ENCODE measurements at regions not wholly inside any gene's neighbourhood (a gene's known extent, or its start where the extent isn't known, plus 50 kb on each side); places are given as distances from the start of the nearest gene placed in this dataset.

DNA sequence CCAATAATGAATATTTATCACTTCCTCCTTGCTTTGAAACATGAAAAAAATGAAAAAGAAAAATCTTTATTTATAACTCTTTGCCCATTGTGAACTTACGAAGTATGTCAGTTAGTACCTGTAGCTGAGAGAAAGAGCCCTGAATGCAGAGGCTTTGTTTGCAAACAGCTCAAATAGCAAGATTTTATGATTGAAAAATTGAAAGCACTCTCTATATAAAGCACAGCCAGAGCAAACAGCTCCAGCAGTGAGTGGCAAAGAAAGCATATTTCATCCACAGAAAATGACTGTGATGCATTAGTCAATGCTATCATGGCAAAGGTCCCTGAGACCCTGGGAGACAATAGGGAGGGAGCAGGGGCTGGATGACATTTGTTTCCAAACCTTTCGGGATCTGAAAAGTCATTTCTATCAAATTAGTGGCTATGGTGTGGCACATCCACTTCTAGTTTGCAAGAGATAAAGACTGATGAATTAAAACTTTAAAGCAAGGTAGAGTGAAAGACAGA, 576.1 kb downstream of the OTOL1 start:
- Histone ChIP-seq H3K79me2 (ENCODE audit: insufficient read depth, low read length) (no peaks in the 10 kb centered on the region), H3K4me1 (ENCODE audit: control insufficient read depth in 1 of 2, insufficient read depth in 2 of 2, low read length in 2 of 2) (no peaks in the 10 kb centered on the region), H3K36me3 (replicated peaks in 1 of 2; ENCODE audit: control insufficient read depth in 1 of 2, insufficient read depth in 2 of 2, low read length in 2 of 2) (no peaks in the 10 kb centered on the region), H3K27ac (ENCODE audit: low read depth in 1 of 2, low read length in 2 of 2) (no peak overlapping the region), H3K4me3 (replicated peaks in 1 of 3; ENCODE audit: low read depth in 2 of 3, low read length in 3 of 3) (no peak overlapping the region), H3K9ac (ENCODE audit: insufficient read depth, low read length, poor library complexity, severe bottlenecking) (no peak overlapping the region), H4K20me1 (ENCODE audit: insufficient read depth, low read length) (no peaks in the 10 kb centered on the region), H3K9me3 (replicated peaks in 1 of 2; ENCODE audit: control insufficient read depth in 1 of 2, insufficient read depth in 1 of 2, low read length in 2 of 2) (no peaks in the 10 kb centered on the region), H3K27me3 (ENCODE audit: control insufficient read depth in 2 of 2, insufficient read depth in 2 of 2, low read length in 2 of 2) (no peaks in the 10 kb centered on the region), H3K4me2 (replicated peaks; ENCODE audit: extremely low read depth, low read length, poor library complexity, severe bottlenecking) (no peak overlapping the region), H2AFZ (ENCODE audit: insufficient read depth, low read depth, low read length, poor library complexity, severe bottlenecking) (no peak overlapping the region)
- DNase-seq, result no peak
- H3K9me3 Mint-ChIP-seq, result peaks cover 0 to 3% (median 3%) of the 10 kb centered on the region in 7 donors
- TF ChIP-seq, protein P1, sequence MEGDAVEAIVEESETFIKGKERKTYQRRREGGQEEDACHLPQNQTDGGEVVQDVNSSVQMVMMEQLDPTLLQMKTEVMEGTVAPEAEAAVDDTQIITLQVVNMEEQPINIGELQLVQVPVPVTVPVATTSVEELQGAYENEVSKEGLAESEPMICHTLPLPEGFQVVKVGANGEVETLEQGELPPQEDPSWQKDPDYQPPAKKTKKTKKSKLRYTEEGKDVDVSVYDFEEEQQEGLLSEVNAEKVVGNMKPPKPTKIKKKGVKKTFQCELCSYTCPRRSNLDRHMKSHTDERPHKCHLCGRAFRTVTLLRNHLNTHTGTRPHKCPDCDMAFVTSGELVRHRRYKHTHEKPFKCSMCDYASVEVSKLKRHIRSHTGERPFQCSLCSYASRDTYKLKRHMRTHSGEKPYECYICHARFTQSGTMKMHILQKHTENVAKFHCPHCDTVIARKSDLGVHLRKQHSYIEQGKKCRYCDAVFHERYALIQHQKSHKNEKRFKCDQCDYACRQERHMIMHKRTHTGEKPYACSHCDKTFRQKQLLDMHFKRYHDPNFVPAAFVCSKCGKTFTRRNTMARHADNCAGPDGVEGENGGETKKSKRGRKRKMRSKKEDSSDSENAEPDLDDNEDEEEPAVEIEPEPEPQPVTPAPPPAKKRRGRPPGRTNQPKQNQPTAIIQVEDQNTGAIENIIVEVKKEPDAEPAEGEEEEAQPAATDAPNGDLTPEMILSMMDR (IDR thresholded peaks at IDR 0.05), result no peak
- H3K4me1 Mint-ChIP-seq, result no peaks in the 10 kb centered on the region
- H3K27ac Mint-ChIP-seq, result no peak overlapping the region
- intact Hi-C loops (cut with micrococcal nuclease), result no loop called here
- no CpG with 5 or more reads among the region's 2 CpGs for WGBS (ENCODE audit: insufficient coverage)
- no peaks in the 10 kb centered on the region for H3K36me3 Mint-ChIP-seq
- H3K4me3 Mint-ChIP-seq, result no peak overlapping the region
- H3K27me3 Mint-ChIP-seq (ENCODE audit: low read depth in 3 of 3), result no peaks in the 10 kb centered on the region

DNA sequence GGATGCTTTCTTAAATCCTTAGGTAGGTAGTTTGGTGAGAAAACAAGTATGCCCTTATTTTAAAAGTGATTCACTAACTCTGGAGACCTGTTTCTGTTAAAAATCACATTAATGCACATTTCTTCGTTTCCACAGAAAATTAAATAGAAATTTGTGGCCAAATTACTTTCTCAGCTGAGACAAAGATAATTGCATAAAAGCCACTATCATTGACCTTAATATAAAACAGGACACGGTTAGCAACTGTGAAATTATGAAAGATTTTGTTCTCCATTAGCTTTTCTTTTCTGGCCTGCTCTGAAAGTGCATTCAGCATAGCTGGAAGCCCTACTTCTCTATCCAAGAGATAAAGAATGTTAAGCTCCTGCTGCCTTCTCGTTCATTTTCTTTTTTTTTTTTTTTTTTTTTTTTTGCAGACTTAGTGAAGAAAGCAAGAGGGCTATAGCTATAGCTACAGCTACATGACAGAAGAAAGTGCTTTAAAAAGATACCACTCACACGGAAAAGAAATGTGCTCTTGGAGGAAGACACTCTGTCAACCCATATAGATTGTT, 576.9 kb downstream of the OTOL1 start:
- WGBS (ENCODE audit: insufficient coverage), result no CpG with 5 or more reads among the region's 4 CpGs
- intact Hi-C loops (cut with micrococcal nuclease), result no loop called here
- H3K4me3 Mint-ChIP-seq, result no peak overlapping the region
- no peaks in the 10 kb centered on the region for H3K36me3 Mint-ChIP-seq
- Histone ChIP-seq H3K4me3 (replicated peaks in 1 of 3; ENCODE audit: low read depth in 2 of 3, low read length in 3 of 3) (no peak overlapping the region), H4K20me1 (ENCODE audit: insufficient read depth, low read length) (no peaks in the 10 kb centered on the region), H3K9me3 (replicated peaks in 1 of 2; ENCODE audit: control insufficient read depth in 1 of 2, insufficient read depth in 1 of 2, low read length in 2 of 2) (no peaks in the 10 kb centered on the region), H3K79me2 (ENCODE audit: insufficient read depth, low read length) (no peaks in the 10 kb centered on the region), H3K27me3 (ENCODE audit: control insufficient read depth in 2 of 2, insufficient read depth in 2 of 2, low read length in 2 of 2) (no peaks in the 10 kb centered on the region), H2AFZ (ENCODE audit: insufficient read depth, low read depth, low read length, poor library complexity, severe bottlenecking) (no peak overlapping the region), H3K4me2 (replicated peaks; ENCODE audit: extremely low read depth, low read length, poor library complexity, severe bottlenecking) (no peak overlapping the region), H3K36me3 (replicated peaks in 1 of 2; ENCODE audit: control insufficient read depth in 1 of 2, insufficient read depth in 2 of 2, low read length in 2 of 2) (no peaks in the 10 kb centered on the region), H3K9ac (ENCODE audit: insufficient read depth, low read length, poor library complexity, severe bottlenecking) (no peak overlapping the region), H3K27ac (ENCODE audit: low read depth in 1 of 2, low read length in 2 of 2) (no peak overlapping the region), H3K4me1 (ENCODE audit: control insufficient read depth in 1 of 2, insufficient read depth in 2 of 2, low read length in 2 of 2) (no peaks in the 10 kb centered on the region)
- peaks cover 0 to 3% (median 3%) of the 10 kb centered on the region in 7 donors for H3K9me3 Mint-ChIP-seq
- H3K4me1 Mint-ChIP-seq, result no peaks in the 10 kb centered on the region
- TF ChIP-seq, protein P1 (IDR thresholded peaks at IDR 0.05), result no peak
- DNase-seq, result no peak
- H3K27ac Mint-ChIP-seq, result no peak overlapping the region
- no peaks in the 10 kb centered on the region for H3K27me3 Mint-ChIP-seq (ENCODE audit: low read depth in 3 of 3)

Measured in CD14-positive monocyte (primary cell).